Astrocyte (in vitro differentiated cells and primary cell): ENCODE measurements at regions not wholly inside any gene's neighbourhood (a gene's known extent, or its start where the extent isn't known, plus 50 kb on each side); places are given as distances from the start of the nearest gene placed in this dataset.

ENCODE experiments used
- DNase-seq: peaks from one replicate; pipeline ENCODE4 v3.0.0-alpha.2; 2010; ENCODE audit warnings: low read depth
- FAIRE-seq: peaks from 2 replicates; lab custom pipeline; 2011; peaks lifted over from hg19 to GRCh38; lab: Jason Lieb, UNC
- H2AFZ ChIP-seq: 2 replicates; pipeline ENCODE4 v1.6.0; 2012; ENCODE audit warnings: low read depth, low read length, inconsistent platforms
- H3K27ac ChIP-seq: 2 replicates; pipeline ENCODE4 v1.5.1; 2011; ENCODE audit warnings: low read depth, low read length, inconsistent platforms
- H3K27me3 ChIP-seq: 2 replicates; pipeline ENCODE4 v1.6.0; 2011; ENCODE audit warnings: low read length, inconsistent platforms; ENCODE audit not compliant: insufficient read depth
- H3K36me3 ChIP-seq: 2 replicates; pipeline ENCODE4 v1.5.1; 2011; ENCODE audit warnings: low read length, inconsistent platforms; ENCODE audit not compliant: insufficient read depth
- H3K4me1 ChIP-seq: 2 replicates; pipeline ENCODE4 v1.5.1; 2011; ENCODE audit warnings: low read length, inconsistent platforms; ENCODE audit not compliant: insufficient read depth
- H3K4me2 ChIP-seq: 2 replicates; pipeline ENCODE4 v1.6.0; 2012; ENCODE audit warnings: low read length, inconsistent platforms
- H3K4me3 ChIP-seq: 2 replicates; pipeline ENCODE4 v1.5.1; 2011; ENCODE audit warnings: low read depth, mild to moderate bottlenecking, low read length, inconsistent platforms; ENCODE audit not compliant: insufficient read depth
- H3K79me2 ChIP-seq: 2 replicates; pipeline ENCODE4 v1.6.0; 2012; ENCODE audit warnings: mild to moderate bottlenecking, low read length, inconsistent platforms; ENCODE audit not compliant: insufficient read depth
- H3K9ac ChIP-seq: 2 replicates; pipeline ENCODE4 v1.6.0; 2012; ENCODE audit warnings: mild to moderate bottlenecking, low read length, inconsistent platforms
- H3K9me3 ChIP-seq: 2 replicates; pipeline ENCODE4 v1.5.1; 2012; ENCODE audit warnings: low read depth, mild to moderate bottlenecking, low read length, inconsistent platforms; ENCODE audit not compliant: insufficient read depth
- H4K20me1 ChIP-seq: 2 replicates; pipeline ENCODE4 v1.6.0; 2012; ENCODE audit warnings: low read length, inconsistent platforms; ENCODE audit not compliant: insufficient read depth
- H3K27ac Mint-ChIP-seq: one replicate; pipeline ENCODE4 v1.8.0; 2021; ENCODE audit warnings: mild to moderate bottlenecking, mixed read lengths; ENCODE audit not compliant: unreplicated experiment
- H3K27me3 Mint-ChIP-seq: one replicate; pipeline ENCODE4 v1.8.0; 2021; ENCODE audit warnings: low read depth, mixed read lengths; ENCODE audit not compliant: unreplicated experiment
- H3K36me3 Mint-ChIP-seq: one replicate; pipeline ENCODE4 v1.8.0; 2021; ENCODE audit warnings: low read depth, mixed read lengths; ENCODE audit not compliant: unreplicated experiment
- H3K4me1 Mint-ChIP-seq: one replicate; pipeline ENCODE4 v1.8.0; 2021; ENCODE audit warnings: low read depth, mixed read lengths; ENCODE audit not compliant: unreplicated experiment
- H3K4me3 Mint-ChIP-seq: one replicate; pipeline ENCODE4 v1.8.0; 2021; ENCODE audit warnings: mild to moderate bottlenecking, moderate library complexity, mixed read lengths; ENCODE audit not compliant: unreplicated experiment
- H3K9me3 Mint-ChIP-seq: one replicate; pipeline ENCODE4 v1.8.0; 2021; ENCODE audit warnings: mild to moderate bottlenecking, mixed read lengths; ENCODE audit not compliant: unreplicated experiment
- CTCF ChIP-seq: IDR thresholded peaks from 2 replicates; pipeline ENCODE4 v1.5.1; 2011; ENCODE audit warnings: low read depth, mild to moderate bottlenecking, inconsistent platforms, low read length, moderate library complexity; ENCODE audit not compliant: insufficient read depth
- EZH2 ChIP-seq: IDR thresholded peaks from 2 replicates; pipeline ENCODE4 v1.6.1; 2012; ENCODE audit warnings: mild to moderate bottlenecking, low read length, inconsistent platforms; ENCODE audit not compliant: insufficient read depth

- Mint-ChIP-seq H3K27ac (no peak overlapping the region), H3K36me3 (no peaks in the 10 kb centered on the region), H3K9me3 (no peaks in the 10 kb centered on the region), H3K27me3 (no peaks in the 10 kb centered on the region), H3K4me1 (no peaks in the 10 kb centered on the region), H3K4me3 (no peak overlapping the region)
- TF ChIP-seq CTCF: no peak
- TF ChIP-seq EZH2: no peak
- H4K20me1 ChIP-seq: no peaks in the 10 kb centered on the region
- H3K4me2 ChIP-seq: no peak overlapping the region
- no peak for FAIRE-seq
- no peaks in the 10 kb centered on the region for H3K79me2 ChIP-seq
- no peak overlapping the region for H3K27ac ChIP-seq
- no peaks in the 10 kb centered on the region for H3K36me3 ChIP-seq
- H3K9me3 ChIP-seq: peaks cover 2% of the 10 kb centered on the region
- H3K9ac ChIP-seq: no peak overlapping the region
- no peaks in the 10 kb centered on the region for H3K4me1 ChIP-seq
- no peak overlapping the region for H3K4me3 ChIP-seq
- no peaks in the 10 kb centered on the region for H3K27me3 ChIP-seq
- H2AFZ ChIP-seq: no peak overlapping the region
- no peak for DNase-seq
These were observed 357.2 kb downstream of the REEP3 start for GRCh38 chr10:63878428-63878827.

GRCh38 chr10:63883861-63884260 lies 362.7 kb downstream of the REEP3 start:
- H3K4me2 ChIP-seq: no peak overlapping the region
- H3K36me3 Mint-ChIP-seq: no peaks in the 10 kb centered on the region
- no peak overlapping the region for H3K4me3 Mint-ChIP-seq

More at GRCh38 chr10:63883861-63884260, 362.7 kb downstream of the REEP3 start:
- Histone ChIP-seq H3K9me3 (no peaks in the 10 kb centered on the region), H3K27me3 (no peaks in the 10 kb centered on the region), H3K27ac (no peak overlapping the region), H3K4me3 (no peak overlapping the region), H3K36me3 (no peaks in the 10 kb centered on the region), H3K79me2 (no peaks in the 10 kb centered on the region), H4K20me1 (no peaks in the 10 kb centered on the region), H3K4me1 (no peaks in the 10 kb centered on the region), H3K9ac (no peak overlapping the region), H2AFZ (no peak overlapping the region)
- TF ChIP-seq EZH2: no peak
- TF ChIP-seq CTCF: no peak
- no peak for DNase-seq
- FAIRE-seq: no peak
- Mint-ChIP-seq H3K27ac (no peak overlapping the region), H3K27me3 (no peaks in the 10 kb centered on the region), H3K4me1 (no peaks in the 10 kb centered on the region), H3K9me3 (no peaks in the 10 kb centered on the region)
